ENCODE measurements at regions not wholly inside any gene's neighbourhood (a gene's known extent, or its start where the extent isn't known, plus 50 kb on each side); places are given as distances from the start of the nearest gene placed in this dataset.
"Not testable (repeated sequence)": the region's sequence is repeated elsewhere in the genome, so short reads cannot be mapped to it uniquely, and the experiment has no call there.

- H3K36me3 ChIP-seq = no peaks in the 10 kb centered on the region
- no peaks in the 10 kb centered on the region for H3K4me1 ChIP-seq
- 65% methylated on average over 26 of the region's 26 CpGs for WGBS
- no peaks in the 10 kb centered on the region for H3K9me3 ChIP-seq
- no peak overlapping the region for H3K27ac ChIP-seq
- no peak overlapping the region for H3K4me3 ChIP-seq
- no peaks in the 10 kb centered on the region for H3K27me3 ChIP-seq
- TF ChIP-seq CTCF (IDR thresholded peaks at IDR 0.05) = peak in 1 of 2 donors; percentile 44
- no peak for TF ChIP-seq POLR2AphosphoS5 (IDR thresholded peaks at IDR 0.05)
- TF ChIP-seq EP300 (IDR thresholded peaks at IDR 0.05) = no peak
- no peak for DNase-seq (ENCODE audit: low spot score in 2 of 2)
Measured at GRCh38 chrX:136953867-136954787, 73.6 kb upstream of the RBMX start.

DNA sequence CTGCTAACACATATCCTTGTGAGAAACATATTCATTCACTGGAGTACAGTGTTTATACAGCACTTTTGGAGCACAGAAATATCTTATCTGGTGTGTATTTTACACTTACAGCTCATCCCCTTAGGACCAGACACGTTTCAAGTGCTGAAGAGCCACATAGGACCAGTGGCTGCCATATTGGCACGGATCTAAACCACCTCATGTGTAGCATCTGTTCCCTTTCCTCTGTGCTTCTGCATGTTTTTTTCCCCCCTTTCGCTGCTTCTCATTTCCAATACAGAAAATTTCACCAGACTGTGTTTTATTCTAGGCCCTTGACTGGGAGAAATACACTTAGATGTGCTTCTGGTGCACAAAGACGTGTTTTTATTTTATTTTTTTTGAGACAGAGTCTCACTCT, 69.7 kb upstream of the RBMX start:
- WGBS = 69% methylated on average over 4 of the region's 4 CpGs
- Histone ChIP-seq H3K9me3 (no peaks in the 10 kb centered on the region), H3K27ac (no peak overlapping the region), H3K4me1 (no peaks in the 10 kb centered on the region), H3K27me3 (no peaks in the 10 kb centered on the region), H3K36me3 (no peaks in the 10 kb centered on the region), H3K4me3 (no peak overlapping the region)
- TF ChIP-seq POLR2AphosphoS5 (IDR thresholded peaks at IDR 0.05) (no peak), EP300 (IDR thresholded peaks at IDR 0.05) (no peak), POLR2A (IDR thresholded peaks at IDR 0.05) (no peak), CTCF (IDR thresholded peaks at IDR 0.05) (no peak)
- DNase-seq (ENCODE audit: low spot score in 2 of 2) = no peak

DNA sequence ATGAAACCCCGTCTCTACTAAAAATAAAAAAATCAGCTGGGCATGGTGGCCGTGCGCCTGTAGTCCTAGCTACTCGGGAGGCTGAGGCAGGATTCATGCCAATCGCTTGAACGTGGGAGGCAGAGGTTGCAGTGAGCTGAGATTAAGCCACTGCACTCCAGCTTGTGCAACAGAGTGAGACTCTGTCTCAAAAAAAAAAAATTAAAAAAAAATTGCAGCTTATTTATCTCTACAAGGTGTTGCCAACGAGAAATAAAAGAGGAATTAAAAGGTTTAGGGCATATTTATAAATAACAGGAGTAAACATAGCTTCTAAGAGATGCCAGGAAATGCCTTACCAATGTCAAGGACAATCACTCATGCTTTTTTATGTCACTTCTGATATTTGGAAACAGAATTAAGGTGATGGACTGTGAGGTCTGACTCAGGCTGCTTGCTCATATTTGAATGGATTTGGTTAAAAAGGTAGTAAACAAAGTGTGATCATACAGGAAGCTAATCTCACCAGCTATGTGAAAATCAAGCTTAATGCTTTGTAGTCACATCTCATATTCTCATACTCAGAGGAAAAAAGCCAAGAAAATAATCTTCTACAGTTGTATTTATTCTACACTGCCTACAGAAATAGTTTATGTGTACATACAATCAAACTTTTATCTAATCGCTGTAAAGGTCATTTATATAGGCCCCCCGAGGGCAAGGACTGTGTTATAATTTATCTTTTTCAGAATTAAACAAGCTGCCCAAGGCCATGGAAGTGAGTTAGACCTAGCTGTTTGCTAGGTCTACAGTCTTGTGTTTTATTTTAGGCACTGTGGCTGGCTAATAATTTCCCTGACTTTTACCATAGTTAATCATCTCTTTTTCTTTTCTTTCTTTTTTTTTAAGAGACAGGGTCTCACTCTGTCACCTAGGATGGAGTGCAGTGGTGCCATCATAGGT, 61.1 kb upstream of the RBMX start:
- 81% methylated on average over 9 of the region's 9 CpGs for WGBS
- Histone ChIP-seq H3K9me3 (no peaks in the 10 kb centered on the region), H3K27ac (no peak overlapping the region), H3K4me3 (no peak overlapping the region), H3K36me3 (no peaks in the 10 kb centered on the region), H3K27me3 (no peaks in the 10 kb centered on the region), H3K4me1 (no peaks in the 10 kb centered on the region)
- no peak for DNase-seq (ENCODE audit: low spot score in 2 of 2)
- TF ChIP-seq CTCF (IDR thresholded peaks at IDR 0.05) (no peak), EP300 (IDR thresholded peaks at IDR 0.05) (no peak), POLR2AphosphoS5 (IDR thresholded peaks at IDR 0.05) (no peak), POLR2A (IDR thresholded peaks at IDR 0.05) (no peak)

DNA sequence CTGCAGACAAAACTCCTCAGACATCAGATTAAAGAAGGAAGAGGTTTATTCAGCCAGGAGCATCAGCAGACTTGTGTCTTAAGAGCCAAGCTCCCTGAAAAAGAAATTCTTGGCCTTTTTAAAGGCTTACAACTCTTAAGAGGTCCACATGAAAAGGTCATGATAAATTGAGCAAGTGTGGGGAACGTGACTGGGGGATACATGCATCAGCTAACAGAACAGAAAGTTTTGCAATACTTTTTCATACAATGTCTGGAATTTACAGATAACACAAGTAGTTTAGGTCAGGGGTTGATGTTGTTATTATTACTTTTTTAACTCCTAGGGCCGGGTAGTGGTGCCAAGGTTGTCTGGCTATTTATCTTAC, 55.6 kb upstream of the RBMX start:
- Histone ChIP-seq H3K27me3 (no peaks in the 10 kb centered on the region), H3K4me1 (no peaks in the 10 kb centered on the region), H3K27ac (no peak overlapping the region), H3K36me3 (no peaks in the 10 kb centered on the region), H3K4me3 (no peak overlapping the region), H3K9me3 (no peaks in the 10 kb centered on the region)
- DNase-seq (ENCODE audit: low spot score in 2 of 2) = no peak
- TF ChIP-seq POLR2AphosphoS5 (IDR thresholded peaks at IDR 0.05) (no peak), EP300 (IDR thresholded peaks at IDR 0.05) (no peak), CTCF (IDR thresholded peaks at IDR 0.05) (no peak), POLR2A (IDR thresholded peaks at IDR 0.05) (no peak)
- 74% methylated on average over 2 of the region's 2 CpGs for WGBS

DNA sequence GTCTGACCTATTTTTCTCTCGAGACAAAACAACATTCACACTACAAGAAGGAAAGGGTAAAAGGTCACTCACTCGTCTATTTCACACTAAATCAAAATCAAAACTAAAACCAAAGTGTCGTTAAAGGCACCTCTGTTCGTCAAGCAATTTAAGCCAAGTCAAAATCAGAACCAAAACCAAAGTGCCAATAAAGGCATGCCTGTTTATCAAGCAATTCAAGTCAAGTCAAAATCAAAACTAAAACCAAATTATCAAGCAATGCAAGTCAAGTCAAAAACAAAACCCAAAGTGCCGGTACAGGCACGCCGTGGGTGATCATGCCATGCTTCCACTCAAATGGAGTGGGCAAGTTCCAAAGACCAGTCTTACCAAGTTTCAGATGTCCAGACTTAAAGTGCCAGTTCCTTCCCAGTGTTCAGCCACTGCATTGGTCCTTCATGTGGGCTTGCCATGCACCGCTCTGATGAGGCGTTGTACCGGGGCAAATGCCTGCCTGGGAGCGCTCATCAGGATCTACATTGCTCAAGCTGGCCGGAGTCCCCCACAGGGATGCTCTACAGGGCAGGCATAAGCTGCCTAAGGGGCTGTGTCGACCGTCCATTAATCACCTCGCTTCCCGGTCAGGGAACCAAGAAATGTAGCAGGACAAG, 55.1 kb upstream of the RBMX start:
- not testable (repeated sequence) for H3K36me3 ChIP-seq; H3K27ac ChIP-seq; H3K9me3 ChIP-seq; DNase-seq (ENCODE audit: low spot score in 2 of 2); H3K4me3 ChIP-seq; H3K4me1 ChIP-seq; H3K27me3 ChIP-seq
- 78% methylated on average over 14 of the region's 16 CpGs for WGBS

GRCh38 chrX:136934652-136935051, 54.1 kb upstream of the RBMX start:
- H3K4me3 ChIP-seq, H3K4me1 ChIP-seq: not testable (repeated sequence)
- 87% methylated on average over 8 of the region's 8 CpGs for WGBS

More at GRCh38 chrX:136934652-136935051, 54.1 kb upstream of the RBMX start:
- not testable (repeated sequence) for H3K27ac ChIP-seq; DNase-seq (ENCODE audit: low spot score in 2 of 2); H3K27me3 ChIP-seq; H3K9me3 ChIP-seq; H3K36me3 ChIP-seq
